Activated CD8-positive, alpha-beta memory T cell treated with anti-CD3 and anti-CD28 coated beads, Interleukin-2, amount 10 ng/mL, durations not matched to agents 7 days and 5 days (primary cell): ENCODE measurements at regions not wholly inside any gene's neighbourhood (a gene's known extent, or its start where the extent isn't known, plus 50 kb on each side); places are given as distances from the start of the nearest gene placed in this dataset.

Experiments
- ATAC-seq: fragments of 150-1000 bp; cut with Tn5 transposase; one replicate; pipeline ENCODE4 v1.10.0; 2021; ENCODE audit warnings: moderate library complexity
- CTCF ChIA-PET: fragments of 350-600 bp; sonication (Branson Sonifier 250); formaldehyde crosslinking; loops from one replicate; lab custom pipeline; 2021; ENCODE audit warnings: antibody characterized with exemption; lab: Charles Lee
- DNase-seq: peaks from one replicate; pipeline ENCODE4 v3.0.0-alpha.2; 2020
- H3K27ac Mint-ChIP-seq: one replicate; pipeline ENCODE4 v1.8.0; 2021; ENCODE audit warnings: mild to moderate bottlenecking, mixed read lengths
- H3K27me3 Mint-ChIP-seq: one replicate; pipeline ENCODE4 v1.8.0; 2021; ENCODE audit warnings: mixed read lengths
- H3K36me3 Mint-ChIP-seq: one replicate; pipeline ENCODE4 v1.8.0; 2021; ENCODE audit warnings: mild to moderate bottlenecking, mixed read lengths
- H3K4me1 Mint-ChIP-seq: one replicate; pipeline ENCODE4 v1.8.0; 2021; ENCODE audit warnings: mixed read lengths
- H3K4me3 Mint-ChIP-seq: one replicate; pipeline ENCODE4 v1.8.0; 2021; ENCODE audit warnings: mild to moderate bottlenecking, moderate library complexity, mixed read lengths
- H3K9me3 Mint-ChIP-seq: one replicate; pipeline ENCODE4 v1.8.0; 2022; ENCODE audit warnings: low read depth, mixed read lengths

- no peak overlapping the region for H3K27ac Mint-ChIP-seq
- H3K27me3 Mint-ChIP-seq: peaks cover 38% of the 10 kb centered on the region
- CTCF ChIA-PET: interaction anchor here (1.3 kb wide), 1 partner anchor 821 kb away, joined by 8 read pairs; no protein-coding TSS in a partner anchor
- H3K9me3 Mint-ChIP-seq: no peaks in the 10 kb centered on the region
- H3K4me1 Mint-ChIP-seq: no peaks in the 10 kb centered on the region
- no peak for DNase-seq
- no peaks in the 10 kb centered on the region for H3K36me3 Mint-ChIP-seq
- ATAC-seq: no peak
- no peak overlapping the region for H3K4me3 Mint-ChIP-seq
Measured at GRCh38 chr9:126228111-126228780, 98.4 kb upstream of the MVB12B start.

DNA sequence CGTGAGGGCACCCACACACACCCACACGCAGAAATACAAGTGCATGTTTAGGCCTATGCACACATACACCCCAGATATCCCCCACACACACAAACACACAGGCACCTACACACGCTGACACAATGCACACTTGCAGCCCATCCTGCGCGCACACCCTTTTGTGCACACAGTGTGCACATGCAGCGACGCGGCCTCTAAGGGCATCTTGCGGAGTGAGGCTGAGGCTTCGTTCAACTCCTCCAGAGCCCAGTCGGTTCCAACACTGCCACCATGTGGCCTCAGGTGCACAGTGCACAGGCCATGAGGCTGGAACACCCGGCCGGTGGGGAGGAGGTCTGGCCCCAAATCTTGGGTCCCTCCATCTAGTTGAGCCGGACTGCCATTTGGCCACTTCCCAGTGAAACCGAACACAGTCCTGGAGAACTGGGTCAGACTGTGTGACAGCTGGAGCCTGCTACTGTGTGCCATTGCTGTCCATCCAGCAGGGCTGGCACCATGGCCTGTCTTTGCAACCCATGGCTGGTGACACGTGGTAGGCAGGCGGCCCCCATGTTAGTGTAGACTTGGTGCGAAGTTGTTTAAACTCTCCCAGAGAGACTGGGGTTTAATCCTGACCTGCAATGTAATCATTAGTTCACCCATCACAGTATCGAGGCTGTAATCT, 97.7 kb upstream of the MVB12B start:
- Mint-ChIP-seq H3K36me3 (no peaks in the 10 kb centered on the region), H3K4me1 (no peaks in the 10 kb centered on the region), H3K9me3 (no peaks in the 10 kb centered on the region), H3K27ac (no peak overlapping the region), H3K27me3 (peaks cover 32% of the 10 kb centered on the region), H3K4me3 (no peak overlapping the region)
- CTCF ChIA-PET: interaction anchor here (1.0 to 1.3 kb wide), 2 partner anchors 821 kb away, joined by 5 to 8 read pairs; no protein-coding TSS in a partner anchor
- ATAC-seq (peak; percentile 94), DNase-seq (peak; percentile 77)

GRCh38 chr9:126229501-126229900, 97.1 kb upstream of the MVB12B start:
- peaks cover 26% of the 10 kb centered on the region for H3K27me3 Mint-ChIP-seq
- CTCF ChIA-PET: interaction anchor here (0.6 to 1.2 kb wide), 3 partner anchors 16 to 822 kb away, joined by 3 to 6 read pairs (median 5); no protein-coding TSS in a partner anchor
- no peak overlapping the region for H3K4me3 Mint-ChIP-seq
- no peaks in the 10 kb centered on the region for H3K36me3 Mint-ChIP-seq
- H3K9me3 Mint-ChIP-seq: no peaks in the 10 kb centered on the region
- ATAC-seq (no peak), DNase-seq (no peak)
- H3K4me1 Mint-ChIP-seq: no peaks in the 10 kb centered on the region
- no peak overlapping the region for H3K27ac Mint-ChIP-seq

GRCh38 chr9:126230692-126231091, 95.9 kb upstream of the MVB12B start:
- Mint-ChIP-seq H3K9me3 (no peaks in the 10 kb centered on the region), H3K27me3 (peaks cover 20% of the 10 kb centered on the region), H3K27ac (no peak overlapping the region), H3K36me3 (no peaks in the 10 kb centered on the region), H3K4me1 (no peaks in the 10 kb centered on the region), H3K4me3 (no peak overlapping the region)
- CTCF ChIA-PET: interaction anchor here (1.2 kb wide), 1 partner anchor 17 kb away, joined by 6 read pairs; no protein-coding TSS in a partner anchor
- no peak for ATAC-seq
- DNase-seq: no peak

DNA sequence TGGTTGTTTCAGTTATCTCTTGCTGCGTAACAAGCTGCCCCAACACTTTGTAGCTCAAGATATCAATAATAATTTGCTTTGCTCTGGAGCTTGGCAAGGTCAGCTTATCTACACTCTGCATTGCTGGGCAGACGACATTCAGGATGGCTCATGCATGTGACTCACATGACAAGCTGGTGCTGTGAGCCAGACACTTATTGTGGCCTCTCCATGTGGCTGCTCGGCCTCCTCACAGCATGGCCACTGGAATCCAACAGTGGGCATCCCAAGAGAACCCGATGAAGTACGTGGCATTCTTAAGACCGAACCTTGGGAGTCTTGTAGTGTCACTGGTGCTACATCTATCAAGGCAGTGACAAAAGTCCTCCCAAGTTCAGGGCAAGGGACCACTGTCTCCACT, 94.2 kb upstream of the MVB12B start:
- Mint-ChIP-seq H3K4me3 (no peak overlapping the region), H3K36me3 (no peaks in the 10 kb centered on the region), H3K27ac (no peak overlapping the region), H3K4me1 (no peaks in the 10 kb centered on the region), H3K9me3 (no peaks in the 10 kb centered on the region), H3K27me3 (peaks cover 14% of the 10 kb centered on the region)
- DNase-seq (no peak), ATAC-seq (no peak)
- CTCF ChIA-PET: interaction anchor here (1.0 kb wide), 1 partner anchor 166 kb away, joined by 3 read pairs; no protein-coding TSS in a partner anchor

- no peak for DNase-seq
- Mint-ChIP-seq H3K4me1 (no peaks in the 10 kb centered on the region), H3K36me3 (no peaks in the 10 kb centered on the region), H3K27me3 (peaks cover 16% of the 10 kb centered on the region), H3K9me3 (no peaks in the 10 kb centered on the region), H3K27ac (no peak overlapping the region), H3K4me3 (no peak overlapping the region)
- CTCF ChIA-PET: interaction anchor here (1.0 kb wide), 1 partner anchor 166 kb away, joined by 3 read pairs; no protein-coding TSS in a partner anchor
- ATAC-seq: no peak
Measured at GRCh38 chr9:126233175-126233574, 93.5 kb upstream of the MVB12B start.

DNA sequence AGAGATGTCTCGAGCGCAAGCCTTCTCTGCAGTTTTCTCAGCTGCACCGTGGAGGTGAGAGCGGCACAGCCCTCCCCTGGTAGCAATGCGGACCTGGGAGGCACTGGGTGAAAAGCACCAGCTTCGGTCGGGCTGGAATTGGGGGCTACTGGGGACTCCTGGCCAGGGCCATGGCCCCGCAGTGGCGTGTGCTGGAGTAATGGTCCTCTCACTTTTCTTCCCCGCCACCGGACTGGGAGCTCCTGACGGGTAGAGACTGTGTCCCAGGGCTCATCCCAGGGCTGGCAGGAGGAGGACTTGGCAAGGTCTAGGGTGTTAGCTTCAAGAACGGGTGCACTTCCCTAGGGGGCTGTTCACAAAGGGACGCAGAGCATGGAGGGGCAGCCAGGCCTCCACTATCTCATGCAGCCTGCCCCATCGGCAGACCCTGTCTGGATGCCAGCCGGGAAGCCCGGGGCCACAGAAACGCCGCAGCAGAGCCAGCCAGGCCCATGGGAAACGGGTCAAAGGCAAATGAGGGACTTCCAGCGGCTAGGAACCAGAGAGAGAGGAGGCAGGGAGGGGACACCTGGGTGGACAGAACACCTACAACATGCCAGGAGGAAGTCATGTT, 92.6 kb upstream of the MVB12B start:
- ATAC-seq (no peak), DNase-seq (no peak)
- peaks cover 22% of the 10 kb centered on the region for H3K27me3 Mint-ChIP-seq
- no peaks in the 10 kb centered on the region for H3K4me1 Mint-ChIP-seq
- H3K36me3 Mint-ChIP-seq: no peaks in the 10 kb centered on the region
- H3K4me3 Mint-ChIP-seq: no peak overlapping the region
- H3K27ac Mint-ChIP-seq: no peak overlapping the region
- CTCF ChIA-PET: no interaction called here
- H3K9me3 Mint-ChIP-seq: no peaks in the 10 kb centered on the region

DNA sequence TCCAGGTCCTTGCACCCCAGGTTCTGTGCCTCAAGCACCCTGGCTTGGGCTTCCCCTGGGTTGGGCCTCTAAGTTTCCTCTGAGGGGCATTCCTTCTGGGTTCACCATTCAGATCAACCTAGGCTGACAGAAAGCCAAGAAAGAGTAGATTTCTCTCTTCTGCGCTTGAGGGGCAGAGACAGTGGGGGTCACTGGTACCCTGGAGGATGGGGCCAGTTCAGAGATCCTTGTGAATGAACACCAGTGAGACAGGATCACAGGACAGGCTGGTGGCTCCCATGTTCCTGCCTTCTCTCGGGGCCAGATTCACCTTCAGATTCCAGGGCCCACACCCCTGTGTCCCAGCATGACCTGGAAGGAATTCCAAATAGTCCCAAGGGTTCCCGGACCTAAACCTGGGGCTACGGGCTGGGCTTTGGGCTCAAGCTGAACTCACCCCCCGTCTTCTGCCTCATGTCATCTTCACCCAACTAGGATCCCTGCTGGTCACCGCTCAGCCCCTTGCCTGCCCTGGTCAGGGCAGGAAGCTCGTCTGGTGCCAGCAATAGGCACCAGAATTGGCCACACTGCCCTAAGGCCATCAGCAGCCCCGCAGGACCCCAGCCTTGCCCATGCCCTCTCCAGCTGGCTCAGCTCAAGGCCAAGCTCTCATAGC, 91.8 kb upstream of the MVB12B start:
- CTCF ChIA-PET: no interaction called here
- Mint-ChIP-seq H3K27me3 (peaks cover 17% of the 10 kb centered on the region), H3K9me3 (no peaks in the 10 kb centered on the region), H3K36me3 (no peaks in the 10 kb centered on the region), H3K27ac (no peak overlapping the region), H3K4me3 (no peak overlapping the region), H3K4me1 (no peaks in the 10 kb centered on the region)
- DNase-seq: no peak
- ATAC-seq: no peak

DNA sequence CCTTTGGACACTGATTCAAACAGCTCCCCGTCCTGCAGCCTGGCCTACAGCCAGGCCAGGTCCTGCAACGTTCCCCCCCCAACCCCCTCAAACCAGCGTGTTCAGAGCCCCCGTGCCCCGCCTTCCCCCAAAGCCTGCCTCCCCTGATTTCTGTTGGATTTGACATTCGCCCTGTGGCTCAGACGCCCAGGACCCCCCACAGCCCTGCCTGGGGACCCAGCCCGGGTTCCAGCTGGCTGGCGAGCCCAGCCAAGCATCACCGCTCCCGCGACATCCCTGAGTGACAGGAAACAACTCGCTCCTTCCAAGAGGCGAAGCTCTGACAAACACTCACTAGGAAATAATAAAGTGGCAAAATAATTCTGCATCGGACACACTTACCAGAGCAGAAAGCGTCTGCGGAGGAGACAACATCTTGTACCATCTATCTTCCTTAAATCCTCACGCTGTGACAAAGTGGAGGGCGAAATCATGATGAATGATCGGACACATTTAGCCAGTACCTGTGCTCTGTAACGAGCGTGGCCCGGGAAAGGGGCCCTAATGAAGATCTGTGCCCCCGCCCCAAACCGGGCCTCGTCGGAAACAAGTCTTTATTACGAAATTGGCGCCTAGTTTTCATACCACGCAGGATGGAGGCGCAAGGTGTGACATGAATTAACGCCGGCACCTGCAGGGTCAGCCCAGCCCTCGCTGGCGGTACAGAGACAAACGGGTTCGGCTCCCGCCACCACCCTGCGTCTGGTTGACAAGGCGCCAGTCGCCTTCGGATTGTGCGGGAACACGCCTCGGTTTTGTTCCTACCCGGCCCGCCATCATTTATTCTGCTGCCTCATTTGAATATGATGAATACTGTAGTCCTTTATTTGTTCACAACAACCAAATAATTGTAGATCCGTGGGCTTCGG, 91.0 kb upstream of the MVB12B start:
- DNase-seq (no peak), ATAC-seq (no peak)
- Mint-ChIP-seq H3K4me1 (no peaks in the 10 kb centered on the region), H3K9me3 (no peaks in the 10 kb centered on the region), H3K27ac (no peak overlapping the region), H3K27me3 (peaks cover 15% of the 10 kb centered on the region), H3K36me3 (no peaks in the 10 kb centered on the region), H3K4me3 (no peak overlapping the region)
- CTCF ChIA-PET: no interaction called here

DNA sequence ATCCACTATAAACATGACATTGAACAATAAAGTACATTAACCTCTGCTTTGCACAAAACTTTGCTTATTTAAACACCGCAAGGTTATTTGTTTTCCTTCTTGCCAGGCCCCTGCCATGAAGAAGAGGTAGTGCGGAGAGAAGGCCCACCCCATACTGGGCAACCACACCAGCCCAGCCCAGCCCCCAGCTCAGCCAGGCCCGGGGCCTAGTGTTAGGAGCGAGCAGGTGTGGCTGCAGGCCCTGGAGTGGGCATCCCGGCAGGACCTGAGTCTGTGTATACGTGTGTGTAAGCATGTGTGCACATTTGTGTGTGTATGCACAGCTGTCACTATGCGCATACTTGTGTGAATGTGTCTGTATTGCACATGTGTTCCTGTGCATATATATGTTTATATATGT, 90.4 kb upstream of the MVB12B start:
- ATAC-seq: no peak
- Mint-ChIP-seq H3K9me3 (no peaks in the 10 kb centered on the region), H3K27ac (no peak overlapping the region), H3K27me3 (peaks cover 11% of the 10 kb centered on the region), H3K36me3 (no peaks in the 10 kb centered on the region), H3K4me1 (no peaks in the 10 kb centered on the region), H3K4me3 (no peak overlapping the region)
- no peak for DNase-seq
- CTCF ChIA-PET: no interaction called here

DNA sequence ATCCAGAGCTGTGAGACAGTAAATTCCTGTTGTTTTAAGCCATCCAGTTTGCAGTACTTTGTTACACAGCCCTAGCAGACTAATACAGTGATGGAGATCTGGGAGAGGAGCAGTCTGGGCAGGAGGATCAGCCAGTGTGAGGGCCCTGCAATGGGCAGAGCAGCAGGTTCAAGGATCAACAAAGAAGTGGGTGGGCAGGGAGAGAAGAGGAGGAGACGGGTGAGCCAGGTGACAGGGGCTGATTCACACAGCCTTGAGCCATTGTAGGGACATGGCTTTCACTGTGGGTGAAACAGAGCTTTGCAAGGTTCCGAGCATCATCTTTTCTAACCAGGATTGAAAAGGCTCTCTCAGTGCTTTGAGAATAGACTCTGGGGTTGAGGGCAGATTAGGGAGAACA, 88.2 kb upstream of the MVB12B start:
- H3K4me3 Mint-ChIP-seq: no peak overlapping the region
- CTCF ChIA-PET: no interaction called here
- no peaks in the 10 kb centered on the region for H3K9me3 Mint-ChIP-seq
- H3K27me3 Mint-ChIP-seq: peaks cover 8% of the 10 kb centered on the region
- H3K36me3 Mint-ChIP-seq: no peaks in the 10 kb centered on the region
- no peaks in the 10 kb centered on the region for H3K4me1 Mint-ChIP-seq
- ATAC-seq (no peak), DNase-seq (no peak)
- H3K27ac Mint-ChIP-seq: no peak overlapping the region

- CTCF ChIA-PET: no interaction called here
- Mint-ChIP-seq H3K4me1 (no peaks in the 10 kb centered on the region), H3K27me3 (peaks cover 8% of the 10 kb centered on the region)
Measured at GRCh38 chr9:126239515-126239914, 87.1 kb upstream of the MVB12B start.

More at GRCh38 chr9:126239515-126239914, 87.1 kb upstream of the MVB12B start:
- H3K4me3 Mint-ChIP-seq: no peak overlapping the region
- DNase-seq: no peak
- no peak for ATAC-seq
- no peaks in the 10 kb centered on the region for H3K36me3 Mint-ChIP-seq
- no peak overlapping the region for H3K27ac Mint-ChIP-seq
- no peaks in the 10 kb centered on the region for H3K9me3 Mint-ChIP-seq
